ENCODE measurements at regions not wholly inside any gene's neighbourhood (a gene's known extent, or its start where the extent isn't known, plus 50 kb on each side); places are given as distances from the start of the nearest gene placed in this dataset.

DNA sequence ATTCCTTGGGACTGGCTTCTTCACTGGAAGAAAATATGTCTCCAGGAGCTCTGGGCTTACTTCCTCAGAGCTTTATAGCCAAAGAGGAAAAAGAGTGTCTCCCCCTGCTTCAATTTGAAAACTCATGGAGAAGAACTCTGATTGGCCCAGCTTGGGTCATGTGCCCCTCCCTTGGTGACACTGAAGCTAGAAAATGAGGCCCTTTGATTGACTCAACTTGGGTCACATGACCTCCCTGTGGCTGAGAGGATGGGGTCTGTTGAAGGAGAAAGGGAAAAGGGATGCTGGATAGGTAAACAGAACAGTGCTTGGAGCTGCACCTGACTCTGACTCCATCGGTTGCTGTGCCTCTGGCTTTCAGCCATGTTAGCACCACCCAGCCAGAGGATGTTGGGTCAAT is 70.6 kb upstream of the KSR1 start:
- H3K27ac ChIP-seq (ENCODE audit: low read length), result no peak overlapping the region
- H3K4me1 ChIP-seq (ENCODE audit: insufficient read depth, low read length), result no peaks in the 10 kb centered on the region
- no peaks in the 10 kb centered on the region for H3K27me3 ChIP-seq (ENCODE audit: insufficient read depth, low read length, poor library complexity)
- no peak overlapping the region for H2AFZ ChIP-seq (ENCODE audit: low read depth, low read length)
- DNase-seq, result no peak
- no peaks in the 10 kb centered on the region for H4K20me1 ChIP-seq (ENCODE audit: insufficient read depth, low read length)
- H3K36me3 ChIP-seq (ENCODE audit: insufficient read depth, low read length), result no peaks in the 10 kb centered on the region
- H3K9me3 ChIP-seq (ENCODE audit: insufficient read depth, low read length, severe bottlenecking), result no peaks in the 10 kb centered on the region
- no peak overlapping the region for H3K4me3 ChIP-seq (ENCODE audit: low read depth in 1 of 2, low read length in 2 of 2)
- H3K9ac ChIP-seq (ENCODE audit: low read depth, low read length), result no peak overlapping the region
- no peak overlapping the region for H3K4me2 ChIP-seq (ENCODE audit: insufficient read depth, low read length)
- ATAC-seq (ENCODE audit: insufficient read depth, low read depth), result no peak
- no peak for TF ChIP-seq EZH2 (IDR thresholded peaks at IDR 0.05; ENCODE audit: borderline replicate concordance, low read depth, low read length, severe bottlenecking)
- TF ChIP-seq, protein P1, sequence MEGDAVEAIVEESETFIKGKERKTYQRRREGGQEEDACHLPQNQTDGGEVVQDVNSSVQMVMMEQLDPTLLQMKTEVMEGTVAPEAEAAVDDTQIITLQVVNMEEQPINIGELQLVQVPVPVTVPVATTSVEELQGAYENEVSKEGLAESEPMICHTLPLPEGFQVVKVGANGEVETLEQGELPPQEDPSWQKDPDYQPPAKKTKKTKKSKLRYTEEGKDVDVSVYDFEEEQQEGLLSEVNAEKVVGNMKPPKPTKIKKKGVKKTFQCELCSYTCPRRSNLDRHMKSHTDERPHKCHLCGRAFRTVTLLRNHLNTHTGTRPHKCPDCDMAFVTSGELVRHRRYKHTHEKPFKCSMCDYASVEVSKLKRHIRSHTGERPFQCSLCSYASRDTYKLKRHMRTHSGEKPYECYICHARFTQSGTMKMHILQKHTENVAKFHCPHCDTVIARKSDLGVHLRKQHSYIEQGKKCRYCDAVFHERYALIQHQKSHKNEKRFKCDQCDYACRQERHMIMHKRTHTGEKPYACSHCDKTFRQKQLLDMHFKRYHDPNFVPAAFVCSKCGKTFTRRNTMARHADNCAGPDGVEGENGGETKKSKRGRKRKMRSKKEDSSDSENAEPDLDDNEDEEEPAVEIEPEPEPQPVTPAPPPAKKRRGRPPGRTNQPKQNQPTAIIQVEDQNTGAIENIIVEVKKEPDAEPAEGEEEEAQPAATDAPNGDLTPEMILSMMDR (IDR thresholded peaks at IDR 0.05; ENCODE audit: borderline replicate concordance, extremely low read depth, low read length, poor library complexity, severe bottlenecking), result no peak
- no peaks in the 10 kb centered on the region for H3K79me2 ChIP-seq (ENCODE audit: insufficient read depth, low read length)

DNA sequence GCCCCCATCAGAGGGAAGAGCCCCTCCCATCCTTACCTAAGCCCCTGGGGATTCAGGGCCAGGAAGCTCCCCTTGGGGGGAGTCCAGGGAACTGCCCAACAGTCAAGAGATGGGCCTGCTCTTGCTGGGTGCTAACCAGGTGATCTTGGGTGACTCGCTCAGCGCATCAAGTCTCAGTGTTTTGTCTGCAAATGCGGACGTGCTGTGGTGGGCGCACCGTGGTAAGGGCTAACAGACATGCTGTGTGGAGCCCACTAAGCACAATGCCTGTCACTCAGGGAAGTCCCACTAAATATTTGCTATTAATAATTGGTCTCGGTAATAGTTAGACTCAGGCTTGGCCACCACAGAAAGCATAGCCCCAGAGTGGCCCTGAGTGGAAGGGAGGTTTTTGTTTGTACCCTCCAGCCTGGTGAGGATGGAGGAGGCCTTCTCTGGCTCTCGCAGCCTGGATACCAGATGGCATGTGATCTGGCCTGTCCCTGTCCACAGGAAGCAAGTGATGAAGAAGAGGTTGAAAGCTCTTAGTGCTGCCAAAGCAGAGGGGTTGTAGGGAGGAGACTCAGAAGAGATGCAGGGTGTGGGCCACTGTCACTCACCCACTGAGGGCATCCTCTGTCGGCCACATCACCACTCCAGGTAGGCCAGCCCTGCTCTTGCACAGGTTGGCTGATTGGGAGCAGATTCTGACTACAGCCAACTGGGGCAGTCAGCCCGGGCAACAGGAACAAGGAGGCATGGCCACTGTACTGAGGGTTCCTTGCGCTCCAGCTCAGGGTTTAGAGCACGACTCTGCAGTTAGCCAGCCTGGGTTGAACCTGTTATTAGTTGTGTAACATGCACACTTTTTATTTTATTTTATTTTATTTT is 69.8 kb upstream of the KSR1 start:
- H3K36me3 ChIP-seq (ENCODE audit: insufficient read depth, low read length), result no peaks in the 10 kb centered on the region
- no peak for ATAC-seq (ENCODE audit: insufficient read depth, low read depth)

GRCh38 chr17:27389542-27390140 is 66.6 kb upstream of the KSR1 start:
- H3K9me3 ChIP-seq (ENCODE audit: insufficient read depth, low read length, severe bottlenecking), result no peaks in the 10 kb centered on the region
- H3K27ac ChIP-seq (ENCODE audit: low read length), result no peak overlapping the region
- no peak for TF ChIP-seq EZH2 (IDR thresholded peaks at IDR 0.05; ENCODE audit: borderline replicate concordance, low read depth, low read length, severe bottlenecking)
- TF ChIP-seq, protein P1 (IDR thresholded peaks at IDR 0.05; ENCODE audit: borderline replicate concordance, extremely low read depth, low read length, poor library complexity, severe bottlenecking), result no peak
- H3K4me2 ChIP-seq (ENCODE audit: insufficient read depth, low read length), result no peak overlapping the region
- H4K20me1 ChIP-seq (ENCODE audit: insufficient read depth, low read length), result no peaks in the 10 kb centered on the region
- no peaks in the 10 kb centered on the region for H3K27me3 ChIP-seq (ENCODE audit: insufficient read depth, low read length, poor library complexity)
- H3K79me2 ChIP-seq (ENCODE audit: insufficient read depth, low read length), result no peaks in the 10 kb centered on the region
- H2AFZ ChIP-seq (ENCODE audit: low read depth, low read length), result no peak overlapping the region
- H3K4me3 ChIP-seq (ENCODE audit: low read depth in 1 of 2, low read length in 2 of 2), result no peak overlapping the region
- H3K9ac ChIP-seq (ENCODE audit: low read depth, low read length), result no peak overlapping the region
- DNase-seq (no peak), ATAC-seq (ENCODE audit: insufficient read depth, low read depth) (no peak)
- no peaks in the 10 kb centered on the region for H3K4me1 ChIP-seq (ENCODE audit: insufficient read depth, low read length)
- H3K36me3 ChIP-seq (ENCODE audit: insufficient read depth, low read length), result no peaks in the 10 kb centered on the region

More for the DNA sequence above, 69.8 kb upstream of the KSR1 start:
- no peak for DNase-seq
- no peaks in the 10 kb centered on the region for H3K9me3 ChIP-seq (ENCODE audit: insufficient read depth, low read length, severe bottlenecking)
- H3K4me1 ChIP-seq (ENCODE audit: insufficient read depth, low read length), result no peaks in the 10 kb centered on the region
- H3K79me2 ChIP-seq (ENCODE audit: insufficient read depth, low read length), result no peaks in the 10 kb centered on the region
- H3K4me2 ChIP-seq (ENCODE audit: insufficient read depth, low read length), result no peak overlapping the region
- H3K27ac ChIP-seq (ENCODE audit: low read length), result no peak overlapping the region
- H3K4me3 ChIP-seq (ENCODE audit: low read depth in 1 of 2, low read length in 2 of 2), result no peak overlapping the region
- TF ChIP-seq, protein P1 (IDR thresholded peaks at IDR 0.05; ENCODE audit: borderline replicate concordance, extremely low read depth, low read length, poor library complexity, severe bottlenecking), result no peak
- TF ChIP-seq EZH2 (IDR thresholded peaks at IDR 0.05; ENCODE audit: borderline replicate concordance, low read depth, low read length, severe bottlenecking), result no peak
- no peak overlapping the region for H2AFZ ChIP-seq (ENCODE audit: low read depth, low read length)
- no peak overlapping the region for H3K9ac ChIP-seq (ENCODE audit: low read depth, low read length)
- H4K20me1 ChIP-seq (ENCODE audit: insufficient read depth, low read length), result no peaks in the 10 kb centered on the region
- no peaks in the 10 kb centered on the region for H3K27me3 ChIP-seq (ENCODE audit: insufficient read depth, low read length, poor library complexity)

All from DND-41 (cell line).